Heart left ventricle (tissue), 13 donors: ENCODE measurements at regions not wholly inside any gene's neighbourhood (a gene's known extent, or its start where the extent isn't known, plus 50 kb on each side); places are given as distances from the start of the nearest gene placed in this dataset.

Experiments
- POLR2A ChIP-seq, 2 donors: fragments of 450-650 bp; IDR thresholded peaks; one replicate each; pipeline ENCODE4 v1.6.1; 2017; ENCODE audit warnings: antibody characterized with exemption in 2 of 2, mild to moderate bottlenecking in 2 of 2, moderate library complexity in 2 of 2
- TF ChIP-seq, protein P1 (sequence below), 12 donors: fragments of 200-600 bp; sonication (generic) in 4 of 12; IDR thresholded peaks; one replicate each; pipeline versions ENCODE4 v1.5.0 to v1.8.0; 2018 to 2022; ENCODE audit warnings: antibody characterized with exemption in 12 of 12, mild to moderate bottlenecking in 5 of 12
- donor health status: ischemic (EF 13 %, LVEDD 7.1; RV severe dilation, severe dysfunction).
- donor health status: DM: no; HTN: yes; CAD: no.
- donor health status: DM: no; HTN: no; CAD: no.
- donor health status: ischemic (EF 25% LVEDD 6.9; RV normal size, moderate dysfunction).
- donor health status: ischemic (EF 25% LVEDD 5.7; RV mildly dilated, moderate dysfunction).
- donor health status: ischemic (EF 35%, LVEDD 5.7; RV mildly dilated, moderate dysfunction).
- donor health status: nonischemic (EF 11% LVEDD 7.7; RV severe dilation, severe dysfunction).
- donor health status: DM: yes; HTN: yes; CAD: no.
- donor health status: PGD.
- donor health status: ischemic (EF 29% LVEDD 5.4; RV normal size, mild dysfunction).
- donor health status: nonischemic (EF 23%, LVEDD 6.1; RV moderate dilation, normal function).

DNA sequence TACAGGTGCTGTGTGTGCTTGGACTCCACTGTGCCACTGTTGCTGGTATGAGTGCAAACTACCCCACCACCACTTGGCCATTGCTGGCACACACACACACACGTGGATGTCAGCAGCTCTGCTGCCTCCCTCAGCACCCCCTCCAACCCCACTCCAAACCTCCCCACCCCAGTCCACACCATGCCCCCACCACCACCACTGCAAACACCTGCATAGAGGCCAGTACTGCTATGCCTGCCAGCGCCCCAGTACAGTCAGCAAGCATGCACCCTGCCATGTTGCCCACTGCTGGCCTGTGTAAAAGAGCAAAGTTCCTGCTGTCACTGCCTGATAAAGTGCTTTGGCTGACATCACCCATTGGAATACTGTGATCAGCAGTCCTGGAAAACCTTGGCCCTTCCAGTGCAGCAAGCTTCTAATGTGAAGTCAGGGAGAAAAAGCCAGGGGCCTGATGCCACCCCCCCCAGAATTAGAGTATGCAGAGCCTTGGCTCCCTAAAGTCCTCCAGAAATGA is 519.2 kb upstream of the PCDH15 start:
- no peak for TF ChIP-seq POLR2A (IDR thresholded peaks at IDR 0.05)
- TF ChIP-seq, protein P1, sequence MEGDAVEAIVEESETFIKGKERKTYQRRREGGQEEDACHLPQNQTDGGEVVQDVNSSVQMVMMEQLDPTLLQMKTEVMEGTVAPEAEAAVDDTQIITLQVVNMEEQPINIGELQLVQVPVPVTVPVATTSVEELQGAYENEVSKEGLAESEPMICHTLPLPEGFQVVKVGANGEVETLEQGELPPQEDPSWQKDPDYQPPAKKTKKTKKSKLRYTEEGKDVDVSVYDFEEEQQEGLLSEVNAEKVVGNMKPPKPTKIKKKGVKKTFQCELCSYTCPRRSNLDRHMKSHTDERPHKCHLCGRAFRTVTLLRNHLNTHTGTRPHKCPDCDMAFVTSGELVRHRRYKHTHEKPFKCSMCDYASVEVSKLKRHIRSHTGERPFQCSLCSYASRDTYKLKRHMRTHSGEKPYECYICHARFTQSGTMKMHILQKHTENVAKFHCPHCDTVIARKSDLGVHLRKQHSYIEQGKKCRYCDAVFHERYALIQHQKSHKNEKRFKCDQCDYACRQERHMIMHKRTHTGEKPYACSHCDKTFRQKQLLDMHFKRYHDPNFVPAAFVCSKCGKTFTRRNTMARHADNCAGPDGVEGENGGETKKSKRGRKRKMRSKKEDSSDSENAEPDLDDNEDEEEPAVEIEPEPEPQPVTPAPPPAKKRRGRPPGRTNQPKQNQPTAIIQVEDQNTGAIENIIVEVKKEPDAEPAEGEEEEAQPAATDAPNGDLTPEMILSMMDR (IDR thresholded peaks at IDR 0.05) = no peak
